Fibroblast of pulmonary artery (primary cell): ENCODE measurements at regions not wholly inside any gene's neighbourhood (a gene's known extent, or its start where the extent isn't known, plus 50 kb on each side); places are given as distances from the start of the nearest gene placed in this dataset.

Experiments used
- DNase-seq: peaks from one replicate; pipeline ENCODE4 v3.0.0-alpha.2; 2010; ENCODE audit warnings: low read depth
- H3K4me3 ChIP-seq: replicated peaks from 2 replicates; pipeline ENCODE4 v1.5.1; 2011; ENCODE audit warnings: low read depth, mild to moderate bottlenecking, control low read depth, low read length, moderate library complexity
- CTCF ChIP-seq: IDR thresholded peaks from 2 replicates; pipeline ENCODE4 v1.5.1; 2011; ENCODE audit warnings: mild to moderate bottlenecking, control low read depth, low read length, inconsistent platforms; ENCODE audit errors: missing control alignments

GRCh38 chr21:23356905-23357304 lies 2250.4 kb downstream of the MRPL39 start:
- DNase-seq = no peak
- no peak for TF ChIP-seq CTCF

GRCh38 chr21:23316190-23316589 lies 2291.1 kb downstream of the MRPL39 start:
- no peak overlapping the region for H3K4me3 ChIP-seq
- DNase-seq = no peak
- no peak for TF ChIP-seq CTCF

More at GRCh38 chr21:23356905-23357304, 2250.4 kb downstream of the MRPL39 start:
- no peak overlapping the region for H3K4me3 ChIP-seq

GRCh38 chr21:23308741-23309140 lies 2298.5 kb downstream of the MRPL39 start:
- no peak for TF ChIP-seq CTCF
- no peak overlapping the region for H3K4me3 ChIP-seq
- no peak for DNase-seq

- no peak for TF ChIP-seq CTCF
- no peak overlapping the region for H3K4me3 ChIP-seq
- DNase-seq = no peak
These were observed 2300.2 kb downstream of the MRPL39 start for GRCh38 chr21:23307065-23307464.

- no peak for TF ChIP-seq CTCF
- DNase-seq = no peak
- no peak overlapping the region for H3K4me3 ChIP-seq
These were observed 2294.1 kb downstream of the NCAM2 start for GRCh38 chr21:23292292-23292691.

- no peak for DNase-seq
- no peak for TF ChIP-seq CTCF
- no peak overlapping the region for H3K4me3 ChIP-seq
These were observed 2283.7 kb downstream of the NCAM2 start for GRCh38 chr21:23281917-23282316.

- no peak for DNase-seq
- H3K4me3 ChIP-seq = no peak overlapping the region
- TF ChIP-seq CTCF = no peak
These were observed 2251.6 kb downstream of the NCAM2 start for GRCh38 chr21:23249760-23250159.
